Muscle of arm (tissue), 1 donor: ENCODE measurements at regions not wholly inside any gene's neighbourhood (a gene's known extent, or its start where the extent isn't known, plus 50 kb on each side); places are given as distances from the start of the nearest gene placed in this dataset.
"Not testable (repeated sequence)": the region's sequence is repeated elsewhere in the genome, so short reads cannot be mapped to it uniquely, and the experiment has no call there.

Source experiments
- DNase-seq: peaks from one replicate; pipeline ENCODE4 v3.0.0-alpha.2; 2013

GRCh38 chr7:32762925-32763293, 128.7 kb downstream of the KBTBD2 start:
- no peak for DNase-seq

DNA sequence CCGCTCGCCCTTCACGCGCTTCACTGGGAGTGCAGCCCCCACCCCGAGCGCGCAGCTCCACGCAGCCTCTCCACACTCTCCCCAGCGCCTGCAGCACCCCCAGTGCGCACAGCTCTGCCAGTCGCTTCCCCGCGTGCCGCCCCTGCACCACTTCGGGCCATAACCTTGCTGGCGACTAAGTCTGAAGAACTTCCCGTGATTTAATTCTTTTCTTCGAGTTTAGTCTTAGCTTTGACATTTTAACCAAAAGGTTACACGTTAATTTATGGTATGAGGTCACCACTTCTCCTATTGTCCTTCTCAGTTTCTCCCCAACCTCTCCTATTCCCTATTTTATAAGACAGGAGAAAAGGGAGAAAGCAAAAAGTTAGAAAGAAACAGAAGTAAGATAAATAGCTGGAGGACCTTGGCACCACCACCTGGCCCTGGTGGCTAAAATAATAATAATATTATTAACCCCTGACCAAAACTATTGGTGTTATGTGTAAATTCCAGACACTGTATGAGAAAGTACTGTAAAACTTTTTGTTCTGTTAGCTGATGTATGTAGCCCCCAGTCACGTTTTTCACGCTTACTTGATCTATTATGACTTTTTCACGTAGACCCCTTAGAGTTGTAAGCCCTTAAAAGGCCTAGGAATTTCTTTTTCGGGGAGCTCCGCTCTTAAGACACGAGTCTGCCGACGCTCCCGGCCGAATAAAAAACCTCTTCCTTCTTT, 129.2 kb downstream of the KBTBD2 start:
- DNase-seq, result not testable (repeated sequence)

DNA sequence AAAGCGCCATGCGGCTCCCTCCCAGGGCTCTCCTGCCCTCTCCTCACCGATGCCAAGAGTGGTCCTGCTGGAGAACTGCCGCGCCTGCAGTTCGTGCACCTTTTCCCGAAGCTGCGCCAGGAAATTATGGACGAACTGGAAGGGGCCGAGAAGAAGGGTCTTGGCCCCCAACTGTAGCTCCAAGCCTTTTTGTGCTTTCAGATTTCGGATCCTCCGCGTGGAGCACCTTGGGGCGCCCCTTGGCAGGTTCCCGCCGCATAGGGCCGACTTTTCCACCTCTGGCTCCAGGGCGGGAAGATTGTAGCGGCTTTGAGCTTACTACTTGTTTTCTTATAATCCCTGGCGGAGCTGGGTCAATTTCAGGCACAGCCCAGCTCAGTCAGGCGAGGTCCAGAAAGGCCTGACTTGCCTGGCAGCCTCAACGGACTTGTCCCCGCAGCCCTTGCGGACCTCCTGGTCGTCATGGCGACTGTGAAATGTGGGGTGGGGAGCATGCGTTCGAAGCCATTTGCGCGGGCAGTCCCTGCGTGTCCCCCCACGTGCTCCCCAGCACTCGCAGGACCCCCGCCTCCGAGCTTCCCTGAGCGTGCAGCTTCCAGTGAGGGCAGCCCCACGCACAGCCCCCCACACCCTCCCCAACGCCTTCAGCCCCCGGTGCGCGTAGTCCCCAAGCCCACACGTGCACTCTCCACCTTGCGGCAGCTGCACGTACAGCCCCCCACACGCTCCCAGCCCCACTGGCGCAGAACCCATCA, 129.9 kb downstream of the KBTBD2 start:
- no peak for DNase-seq

DNA sequence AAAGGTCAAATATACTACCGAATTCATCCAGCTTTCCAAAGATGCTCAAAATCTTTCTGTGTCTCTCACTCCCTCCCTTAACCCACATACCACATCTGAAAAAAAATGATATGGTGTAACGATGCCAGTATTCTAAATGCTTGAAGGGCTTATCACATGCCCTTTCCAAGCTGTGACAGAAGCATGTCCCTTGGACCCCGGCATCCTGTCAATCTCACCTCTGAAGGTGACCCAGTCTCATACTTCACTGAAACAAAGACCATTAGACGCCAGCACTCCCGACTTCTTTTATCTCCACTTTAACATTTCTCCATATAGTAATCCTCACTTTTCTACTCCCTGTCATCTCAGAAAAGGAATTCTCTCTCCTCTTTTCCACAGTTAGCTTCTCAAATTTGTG, 130.8 kb downstream of the KBTBD2 start:
- DNase-seq, result not testable (repeated sequence)

GRCh38 chr7:32759859-32760258, 131.7 kb downstream of the KBTBD2 start:
- DNase-seq, result not testable (repeated sequence)

- DNase-seq, result not testable (repeated sequence)
These were observed 137.7 kb downstream of the KBTBD2 start for GRCh38 chr7:32753872-32754271.

- not testable (repeated sequence) for DNase-seq
These were observed 143.2 kb downstream of the KBTBD2 start for GRCh38 chr7:32748337-32748736.

DNA sequence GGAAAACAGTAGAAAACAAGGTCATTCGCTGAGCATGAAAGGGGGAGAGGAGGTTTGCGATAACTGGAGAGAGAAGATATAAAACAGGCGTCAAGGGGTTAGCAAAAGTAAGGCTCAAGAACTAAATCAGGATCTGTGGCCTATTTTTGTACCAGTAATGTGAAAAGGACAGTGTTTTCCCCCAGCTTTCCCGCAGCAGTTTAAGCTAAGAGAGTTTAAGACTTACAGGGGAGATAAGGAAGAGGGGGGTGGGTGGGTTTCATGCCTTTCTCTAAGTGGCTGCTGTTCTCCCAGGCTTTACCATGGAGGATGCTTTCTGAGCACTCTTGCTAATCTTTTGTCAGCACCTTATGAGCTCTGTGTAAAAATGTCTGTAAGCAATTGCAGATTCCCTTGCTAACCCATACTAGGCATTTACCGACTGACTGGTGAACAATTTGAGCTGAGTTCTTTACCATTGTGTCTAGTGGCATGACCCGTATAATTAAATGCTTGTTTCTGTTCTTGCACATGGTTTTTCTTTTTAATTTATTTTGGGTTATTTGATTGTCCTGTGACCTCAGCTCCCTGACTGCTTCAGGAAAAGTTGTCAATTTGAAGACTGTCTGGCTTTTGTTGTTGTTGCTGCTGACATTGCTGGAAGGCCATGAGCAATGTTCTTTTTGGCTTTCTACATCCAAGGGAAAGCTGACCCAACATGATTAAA, 144.0 kb downstream of the KBTBD2 start:
- DNase-seq, result not testable (repeated sequence)

DNA sequence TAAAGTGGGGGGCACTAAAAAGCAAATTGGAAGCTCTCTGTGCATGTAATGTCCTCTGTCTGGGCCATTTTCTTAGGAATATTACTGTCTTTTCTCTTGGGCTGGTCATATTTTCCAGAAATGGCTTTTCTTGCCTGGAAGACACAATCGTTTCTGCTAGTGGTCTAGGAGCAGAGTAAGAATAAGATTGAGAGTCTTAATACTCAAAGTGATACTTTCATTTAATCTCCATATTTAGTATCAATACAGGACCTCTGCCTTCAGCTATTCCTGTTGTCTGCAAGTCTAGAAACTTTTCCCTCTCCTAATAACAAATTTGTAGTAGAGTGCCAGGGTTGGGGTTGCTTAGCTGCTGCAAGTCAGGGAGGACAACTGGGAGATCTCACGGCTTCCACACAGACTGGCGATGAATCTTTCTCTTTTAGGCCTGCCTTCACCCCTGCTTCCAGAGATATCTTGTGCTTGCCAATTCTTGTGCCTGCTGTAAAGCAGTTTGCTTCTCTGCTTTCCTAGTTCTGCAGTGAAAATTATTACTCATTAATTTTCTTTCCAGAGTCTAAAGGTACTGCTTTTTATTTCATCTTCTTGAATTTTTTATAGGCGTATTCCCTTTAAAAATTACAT, 149.6 kb downstream of the KBTBD2 start:
- not testable (repeated sequence) for DNase-seq

DNA sequence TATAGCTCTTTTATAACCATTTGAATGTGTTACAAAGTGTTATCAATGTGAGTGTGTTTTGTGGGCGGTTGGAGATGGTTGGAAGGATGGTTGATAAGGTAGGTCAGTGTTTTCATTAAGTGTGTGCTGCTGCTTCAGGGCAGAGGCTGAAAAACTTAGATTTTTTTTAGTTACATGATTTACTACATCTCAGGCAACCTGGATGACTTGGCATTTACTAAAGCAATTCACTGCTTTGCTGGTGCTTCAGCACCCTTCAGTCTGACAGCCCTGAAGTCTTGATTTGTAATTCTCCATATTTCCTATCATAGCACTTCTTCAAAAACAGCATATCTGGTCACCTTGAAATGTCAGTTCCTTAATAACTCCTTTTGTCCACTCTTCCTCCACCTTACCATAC, 151.8 kb downstream of the KBTBD2 start:
- not testable (repeated sequence) for DNase-seq

DNA sequence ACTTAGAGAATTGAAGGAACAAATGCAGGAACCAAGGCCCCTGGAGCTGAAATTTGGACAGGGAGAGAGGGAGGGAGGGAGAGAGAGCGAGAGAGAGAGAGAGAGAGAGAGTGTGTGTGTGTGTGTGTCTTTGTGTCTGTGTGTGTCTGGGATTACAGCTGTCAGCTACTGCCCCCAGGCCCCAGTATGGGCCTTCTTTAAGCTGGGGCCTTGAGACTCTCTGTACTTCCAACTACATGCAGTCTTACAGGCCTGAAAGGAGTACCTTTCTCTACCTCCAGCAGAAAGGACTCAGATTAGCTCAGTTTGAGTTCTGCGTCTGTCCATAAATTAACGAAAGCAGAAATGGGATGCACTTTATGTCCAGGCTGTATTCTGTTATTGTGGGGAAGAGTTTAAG, 153.2 kb downstream of the KBTBD2 start:
- not testable (repeated sequence) for DNase-seq

DNA sequence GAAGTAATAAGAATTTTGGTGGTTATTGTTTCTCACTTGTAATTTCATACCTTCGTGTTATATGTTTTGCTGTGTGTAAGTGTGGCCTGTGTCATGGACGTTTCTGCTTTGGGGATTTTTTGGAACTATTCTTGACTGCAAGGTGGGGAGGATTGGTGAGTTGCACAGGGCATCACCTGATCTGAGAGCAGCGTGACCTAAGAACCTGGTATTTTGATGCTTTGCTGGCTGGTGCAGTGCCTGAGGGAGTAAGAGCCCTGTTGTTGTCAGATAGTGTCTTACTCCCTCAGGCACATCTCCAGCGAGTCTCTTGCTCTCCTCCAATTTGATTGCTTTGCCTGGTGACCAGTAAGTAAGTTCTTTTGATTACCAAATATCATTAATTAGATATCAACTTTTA, 158.8 kb downstream of the KBTBD2 start:
- DNase-seq, result not testable (repeated sequence)

GRCh38 chr7:32729335-32729675, 162.3 kb downstream of the KBTBD2 start:
- DNase-seq, result not testable (repeated sequence)

DNA sequence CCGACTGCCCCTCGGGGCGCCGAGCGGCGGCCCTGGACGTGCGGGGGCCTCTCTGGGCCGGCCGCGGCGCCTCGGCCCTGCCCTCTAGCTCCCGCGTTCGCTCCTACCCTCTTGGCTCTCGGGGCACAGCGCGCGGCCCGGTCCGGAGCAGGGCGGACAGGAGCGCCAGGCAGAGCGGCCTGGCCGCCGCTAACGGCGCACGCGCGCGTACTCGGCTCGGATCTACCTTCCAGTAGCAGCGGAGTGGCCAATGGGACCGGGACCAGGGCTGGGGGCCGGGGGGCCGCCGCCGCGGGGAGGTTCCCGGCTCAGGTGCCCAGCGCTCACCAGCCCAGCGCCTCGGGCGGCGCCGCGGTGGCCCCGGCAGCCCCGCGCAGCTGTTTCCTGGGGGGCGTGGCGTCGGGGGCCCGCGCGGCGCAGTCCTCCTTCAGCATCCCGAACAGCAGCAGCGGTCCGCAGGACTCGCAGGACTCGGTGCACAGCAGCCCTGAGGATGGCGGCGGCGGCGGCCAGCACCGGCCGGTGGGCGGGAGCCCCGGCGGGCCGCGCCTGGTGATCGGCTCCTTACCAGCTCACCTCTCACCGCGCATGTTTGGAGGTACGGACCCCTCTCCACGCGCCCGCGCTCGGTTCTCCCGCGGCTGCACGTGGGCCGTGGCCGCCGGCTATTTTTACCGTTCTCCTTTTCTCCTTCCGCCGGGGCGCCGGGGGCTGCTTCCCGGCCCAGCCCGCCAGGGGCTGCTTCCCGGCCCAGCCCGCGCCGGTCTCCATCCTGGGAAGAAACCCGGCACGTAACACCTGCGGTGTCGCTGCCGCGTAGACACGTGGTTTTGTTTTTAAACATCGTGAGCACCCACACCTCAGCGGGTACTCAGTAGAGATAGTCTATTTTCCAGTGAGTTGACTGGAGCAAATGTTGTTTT, 162.9 kb downstream of the KBTBD2 start:
- DNase-seq, result peak; percentile 53

DNA sequence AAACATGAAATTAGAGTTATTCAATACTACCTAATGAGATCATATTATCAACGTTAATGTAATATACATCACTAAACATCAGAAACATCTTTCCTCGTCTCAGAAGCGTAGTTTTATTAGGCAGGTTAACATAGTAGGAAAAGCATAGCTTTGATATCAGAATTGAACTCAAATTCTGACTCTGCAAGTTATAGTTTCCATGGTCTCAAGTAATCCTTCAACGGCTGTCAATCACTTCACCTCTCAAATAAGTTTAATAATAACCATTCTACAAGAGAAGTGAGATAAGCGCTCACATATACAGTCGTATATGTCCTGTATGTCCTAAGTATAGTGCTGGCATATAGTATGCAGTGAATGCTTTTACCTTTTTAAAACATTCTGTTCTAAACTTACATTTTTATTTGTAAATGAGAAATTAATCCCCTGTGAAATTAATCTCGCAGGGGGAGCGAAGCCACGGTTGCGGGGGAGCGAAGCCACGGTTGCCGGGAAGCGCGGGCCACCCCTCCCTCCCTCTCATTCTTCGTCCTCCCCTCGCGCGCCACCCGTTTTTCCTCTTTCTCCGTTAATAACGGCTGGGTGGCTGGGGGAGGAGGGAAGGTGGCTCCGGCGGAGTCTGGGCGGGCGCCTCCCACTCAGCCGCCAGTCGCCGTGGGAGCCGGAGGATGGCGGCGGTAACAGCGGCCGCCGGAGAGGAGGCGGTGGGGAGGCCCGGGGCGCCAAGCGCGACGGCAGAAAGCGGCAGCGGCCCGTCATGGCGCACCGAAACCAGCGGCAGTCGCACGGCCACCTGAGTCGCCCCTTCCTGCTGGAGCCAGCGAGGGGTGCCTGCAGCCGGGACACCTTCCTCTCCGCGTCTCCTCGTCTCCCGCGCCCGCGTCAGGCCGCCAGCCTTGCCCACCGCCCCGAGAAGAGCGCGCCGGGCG, 163.8 kb downstream of the KBTBD2 start:
- peak; percentile 38 for DNase-seq

DNA sequence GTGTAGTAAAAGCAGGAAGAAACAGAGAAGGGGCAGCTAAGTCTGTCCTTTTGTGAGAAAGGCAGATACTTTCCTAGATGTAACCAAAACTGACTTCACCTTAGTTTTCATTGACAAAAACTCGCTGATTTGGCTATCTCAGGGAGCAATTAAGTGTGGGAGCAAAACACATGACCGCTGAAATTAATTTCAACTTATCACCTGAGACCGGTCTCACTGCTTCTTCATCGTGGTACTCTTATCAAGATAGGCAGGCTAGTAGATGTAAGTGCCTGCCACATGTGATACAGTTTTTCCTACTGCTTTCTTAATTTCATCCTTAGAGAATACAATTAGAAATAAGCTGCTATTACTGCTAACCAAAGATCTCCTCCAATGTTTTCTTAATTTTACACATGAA, 168.7 kb downstream of the KBTBD2 start:
- DNase-seq, result not testable (repeated sequence)

GRCh38 chr7:32694182-32694581, 197.4 kb downstream of the KBTBD2 start:
- DNase-seq, result no peak

- DNase-seq, result peak; percentile 10
These were observed 196.9 kb downstream of the AVL9 start for GRCh38 chr7:32691965-32692815.

GRCh38 chr7:32688092-32688491, 192.8 kb downstream of the AVL9 start:
- DNase-seq, result not testable (repeated sequence)
